Activated gamma-delta T cell treated with anti-CD3 and anti-CD28 coated beads, Interleukin-2, amount 50 U/mL, for 16 hours (primary cell): ENCODE measurements at regions not wholly inside any gene's neighbourhood (a gene's known extent, or its start where the extent isn't known, plus 50 kb on each side); places are given as distances from the start of the nearest gene placed in this dataset.
"Not testable (repeated sequence)": the region's sequence is repeated elsewhere in the genome, so short reads cannot be mapped to it uniquely, and the experiment has no call there.

Experiments
- DNase-seq: peaks from one replicate; pipeline ENCODE4 v3.0.0-alpha.2; 2020; ENCODE audit warnings: low read depth

GRCh38 chr4:58368221-58368620, 1258.0 kb upstream of the IGFBP7 start:
- DNase-seq, result no peak

- no peak for DNase-seq
Measured at GRCh38 chr4:58360354-58361133, 1250.4 kb upstream of the IGFBP7 start.

GRCh38 chr4:58359590-58359989, 1249.4 kb upstream of the IGFBP7 start:
- DNase-seq, result no peak

DNA sequence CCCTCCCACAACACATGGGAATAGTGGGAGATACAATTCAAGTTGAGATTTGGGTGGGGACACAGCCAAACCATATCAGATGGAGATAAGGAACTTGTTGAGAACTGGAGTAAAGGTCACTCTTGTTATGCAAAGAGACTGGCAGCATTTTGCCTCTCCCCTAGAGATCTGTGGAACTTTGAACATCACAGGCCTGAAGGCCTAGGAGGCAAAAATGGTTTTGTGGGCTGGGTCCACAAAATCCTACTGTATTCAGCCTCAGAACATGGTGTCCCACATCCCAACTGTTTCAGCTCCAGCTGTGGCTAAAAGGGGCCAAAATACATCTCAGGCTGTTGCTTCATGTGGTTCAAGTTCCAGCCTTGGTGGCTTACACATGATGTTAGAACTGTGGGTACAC, 1247.8 kb upstream of the IGFBP7 start:
- DNase-seq, result no peak

- no peak for DNase-seq
Measured at GRCh38 chr4:58325070-58325469, 1214.9 kb upstream of the IGFBP7 start.

DNA sequence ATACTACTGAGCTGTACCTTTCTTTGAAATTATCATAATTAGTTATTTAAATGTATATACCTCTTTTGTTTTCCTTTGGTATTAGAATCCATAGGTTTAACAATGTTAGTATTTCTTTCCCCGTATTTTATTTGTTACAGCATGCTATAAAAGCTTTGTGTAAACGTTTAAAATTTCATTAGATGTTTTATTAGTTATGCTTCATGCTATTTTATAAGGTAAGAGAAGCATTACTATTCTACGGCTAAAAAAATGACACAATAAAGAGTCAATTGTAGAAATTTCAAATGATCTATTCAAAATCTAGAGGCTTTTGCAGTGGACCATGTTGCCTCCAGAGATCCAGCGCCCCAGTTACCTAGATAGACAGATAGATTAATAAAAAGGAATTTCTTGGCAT, 1203.3 kb upstream of the IGFBP7 start:
- no peak for DNase-seq

- DNase-seq, result no peak
Measured at GRCh38 chr4:58303456-58303855, 1193.3 kb upstream of the IGFBP7 start.

DNA sequence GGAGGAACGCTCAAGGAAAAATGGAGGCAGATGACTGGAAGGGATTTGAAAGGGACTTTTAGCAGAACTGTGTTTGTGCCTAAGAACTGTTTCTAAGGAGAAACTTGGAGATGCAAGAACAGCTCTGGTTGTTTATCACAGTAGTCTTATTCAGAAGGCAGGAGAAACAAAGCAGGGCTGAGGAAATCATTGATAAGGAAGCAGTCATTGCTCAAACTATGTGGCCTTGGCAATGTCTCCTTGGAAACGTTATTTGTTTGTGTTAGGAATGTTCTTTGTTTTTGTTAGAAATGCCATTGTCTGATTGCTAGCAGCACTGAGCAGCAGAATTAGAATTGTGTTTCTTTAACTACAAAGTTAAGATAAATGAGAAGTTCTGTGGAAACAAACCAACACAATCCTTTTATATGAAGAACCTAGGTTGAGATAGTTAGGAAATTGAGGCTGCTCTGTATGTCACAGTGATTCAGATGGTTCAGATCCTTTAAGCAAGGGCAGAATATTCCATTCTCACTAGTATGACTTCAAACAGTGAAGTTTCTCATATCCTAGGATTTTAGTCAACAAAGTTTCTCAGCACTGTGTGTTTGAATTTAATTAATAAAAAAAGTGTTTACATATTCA, 1191.3 kb upstream of the IGFBP7 start:
- DNase-seq, result no peak

DNA sequence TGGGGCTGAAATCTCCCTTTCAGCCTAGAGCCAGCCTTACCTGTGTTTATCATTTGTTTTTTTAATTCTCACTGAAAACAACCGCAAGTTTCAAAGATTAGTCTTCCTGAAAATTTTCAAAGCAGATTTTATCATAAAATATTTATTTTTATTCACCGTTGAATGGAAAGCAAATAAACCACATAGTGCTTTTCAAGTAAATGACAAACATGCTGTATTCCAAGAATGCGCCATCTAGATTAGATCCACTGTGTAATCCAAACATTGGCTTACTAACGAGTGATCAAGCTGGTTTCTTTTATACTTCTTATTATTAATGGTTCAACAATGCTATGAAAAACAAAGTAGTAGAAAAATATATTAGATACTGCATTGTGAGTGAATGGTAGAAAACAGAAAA, 1176.2 kb upstream of the IGFBP7 start:
- no peak for DNase-seq

DNA sequence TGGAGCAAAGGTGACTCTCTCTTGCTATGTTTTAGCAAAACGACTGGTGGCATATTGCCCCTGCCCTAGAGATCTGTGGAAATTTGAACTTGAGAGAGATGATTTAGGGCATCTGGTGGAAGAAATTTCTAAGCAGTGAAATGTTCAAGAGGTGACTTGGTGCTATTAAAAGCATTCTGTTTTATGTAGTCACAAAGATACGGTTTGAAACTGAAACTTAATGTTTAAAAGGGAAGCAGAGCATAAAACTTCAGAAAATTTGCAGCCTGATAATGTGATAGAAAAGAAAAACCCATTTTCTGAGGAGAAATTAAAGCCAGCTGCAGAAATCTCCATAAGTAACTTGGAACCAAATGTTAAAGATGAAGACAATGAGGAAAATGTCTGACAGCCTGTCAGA, 1170.7 kb upstream of the IGFBP7 start:
- not testable (repeated sequence) for DNase-seq

- no peak for DNase-seq
Measured at GRCh38 chr4:58275856-58276255, 1165.7 kb upstream of the IGFBP7 start.

DNA sequence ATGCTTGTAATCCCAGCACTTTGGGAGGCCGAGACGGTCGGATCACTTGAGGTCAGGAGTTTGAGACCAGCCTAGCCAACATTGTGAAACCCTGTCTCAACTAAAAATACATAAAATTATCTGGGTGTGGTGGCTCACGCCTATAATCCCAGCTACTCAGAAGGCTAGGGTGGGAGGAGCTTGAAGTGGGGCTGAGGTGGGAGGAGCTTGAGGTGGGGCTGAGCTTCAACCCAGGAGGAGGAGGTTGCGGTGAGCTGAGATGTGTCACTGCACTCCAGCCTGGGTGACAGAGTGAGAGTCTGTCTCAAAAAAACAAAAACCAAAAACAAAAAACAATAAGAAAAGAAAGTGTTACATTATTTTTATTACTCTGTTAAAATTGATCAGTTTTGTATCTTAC, 1164.4 kb upstream of the IGFBP7 start:
- DNase-seq, result no peak

DNA sequence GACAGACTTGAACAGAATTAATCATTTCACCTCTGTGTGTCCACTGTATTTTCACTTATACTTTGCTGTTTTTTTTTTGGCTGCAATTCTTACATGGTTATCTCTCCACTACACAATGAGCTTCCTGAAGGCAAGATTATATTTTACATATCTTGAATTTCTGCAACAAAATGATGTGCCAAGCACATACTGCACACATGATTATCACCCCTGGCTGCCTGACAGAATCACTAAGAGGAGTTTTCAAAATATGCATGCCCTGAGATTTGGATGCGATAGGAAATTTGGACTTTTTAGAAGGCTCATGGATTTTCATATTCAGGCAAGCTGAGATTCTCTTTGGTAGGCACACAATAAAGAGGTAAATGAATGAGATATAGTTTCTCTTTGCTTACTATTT, 1162.1 kb upstream of the IGFBP7 start:
- no peak for DNase-seq

- no peak for DNase-seq
Measured at GRCh38 chr4:58265734-58266133, 1155.5 kb upstream of the IGFBP7 start.

GRCh38 chr4:58261526-58261925, 1151.3 kb upstream of the IGFBP7 start:
- DNase-seq, result no peak

GRCh38 chr4:58254291-58254690, 1144.1 kb upstream of the IGFBP7 start:
- DNase-seq, result no peak

DNA sequence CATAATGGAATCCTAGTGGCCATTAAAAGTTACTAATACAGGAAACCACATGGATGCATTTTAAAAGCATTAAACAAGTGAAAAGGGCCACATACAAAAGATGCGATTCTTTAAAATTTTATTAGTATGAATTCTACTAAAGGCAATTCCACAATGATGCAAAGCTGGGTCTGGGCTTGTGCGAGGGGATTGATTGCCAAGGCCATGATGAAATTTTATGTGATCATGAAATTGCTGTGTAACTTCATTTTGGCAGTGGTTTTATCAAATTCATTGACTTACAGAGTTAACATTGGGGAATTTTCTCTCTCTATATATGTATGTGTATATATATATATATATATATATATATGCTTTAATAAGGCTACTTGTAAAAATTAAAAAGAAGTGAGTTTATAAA, 1142.5 kb upstream of the IGFBP7 start:
- no peak for DNase-seq

DNA sequence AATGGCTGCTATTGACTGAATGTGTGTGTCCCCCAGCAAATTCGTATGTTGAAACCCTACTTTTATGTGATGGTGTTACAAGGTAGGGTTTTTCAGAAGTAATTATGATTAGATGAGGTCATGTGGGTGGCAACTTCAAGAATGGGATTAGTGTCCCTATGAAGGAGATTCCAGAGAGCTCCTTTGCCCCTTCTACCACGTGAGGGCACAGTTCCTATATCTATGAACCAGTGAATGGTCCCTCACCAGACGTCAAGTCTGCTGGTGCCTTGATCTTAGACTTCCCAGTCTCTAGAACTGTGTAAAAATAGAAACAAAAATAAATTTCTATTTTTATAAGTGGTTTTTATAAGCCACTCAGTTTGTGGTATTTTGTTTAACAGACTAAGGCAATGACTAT, 1137.6 kb upstream of the IGFBP7 start:
- DNase-seq, result no peak

DNA sequence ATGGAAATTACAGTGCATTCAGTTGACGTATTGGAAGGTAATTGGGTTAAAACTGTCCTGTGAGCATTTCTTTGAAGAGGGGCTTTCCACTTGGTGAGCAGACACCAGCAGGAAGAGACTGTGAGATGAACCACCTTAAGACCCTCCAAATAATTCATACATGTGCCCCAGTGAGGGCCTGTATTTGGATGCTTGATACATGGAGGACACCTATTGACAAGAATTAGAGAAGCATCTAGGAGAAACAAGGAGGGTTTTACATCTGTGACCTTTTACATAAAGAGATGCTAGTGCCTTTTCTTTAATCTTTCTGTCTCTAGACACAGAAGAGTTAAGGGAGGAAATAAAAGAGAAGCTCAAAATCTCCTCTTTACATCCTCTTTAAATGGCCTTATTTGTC, 1115.3 kb upstream of the IGFBP7 start:
- DNase-seq, result no peak

GRCh38 chr4:58219179-58219578, 1109.0 kb upstream of the IGFBP7 start:
- DNase-seq, result no peak

- no peak for DNase-seq
Measured at GRCh38 chr4:58216461-58216860, 1106.3 kb upstream of the IGFBP7 start.

DNA sequence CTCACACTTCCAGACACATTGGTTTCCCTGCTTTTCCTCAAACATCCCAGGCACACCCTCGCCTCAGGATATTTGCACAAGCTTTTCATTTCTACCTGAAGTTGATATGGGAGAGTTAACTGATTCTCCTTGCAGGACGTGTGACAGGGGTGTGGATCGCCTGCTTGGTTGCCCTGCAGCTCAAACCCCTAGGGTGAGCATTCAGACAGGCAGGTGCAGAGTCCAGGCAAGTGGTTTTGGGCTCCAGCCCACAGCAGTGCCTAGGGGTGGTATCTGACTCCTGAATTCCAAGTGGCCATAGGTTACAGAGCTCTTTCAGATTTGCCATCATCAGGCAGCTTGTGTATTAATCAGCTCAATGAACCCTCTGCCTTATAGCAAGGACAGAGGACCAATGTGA, 1104.2 kb upstream of the IGFBP7 start:
- DNase-seq, result no peak

DNA sequence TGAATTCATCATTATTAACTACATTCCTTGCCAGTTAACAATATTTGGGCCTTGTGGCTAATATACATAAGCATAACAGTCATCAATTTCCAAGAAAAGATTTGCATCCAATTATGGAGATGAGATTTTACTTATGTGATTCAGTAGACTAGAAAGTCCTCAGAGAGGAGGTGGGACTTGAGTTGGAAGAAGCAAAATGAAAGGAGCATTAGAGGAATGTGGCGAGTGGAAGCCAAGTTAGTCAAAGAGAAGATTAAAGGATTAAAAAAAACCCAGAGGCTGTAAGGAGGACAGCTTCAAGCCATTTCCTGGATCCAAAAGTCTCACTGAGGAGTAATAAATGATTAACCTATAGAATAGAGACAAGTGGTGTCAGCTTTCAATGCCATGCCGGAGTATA, 1099.4 kb upstream of the IGFBP7 start:
- DNase-seq, result no peak

- DNase-seq, result no peak
Measured at GRCh38 chr4:58209001-58209400, 1098.8 kb upstream of the IGFBP7 start.
